ENCODE measurements at regions not wholly inside any gene's neighbourhood (a gene's known extent, or its start where the extent isn't known, plus 50 kb on each side); places are given as distances from the start of the nearest gene placed in this dataset.

DNA sequence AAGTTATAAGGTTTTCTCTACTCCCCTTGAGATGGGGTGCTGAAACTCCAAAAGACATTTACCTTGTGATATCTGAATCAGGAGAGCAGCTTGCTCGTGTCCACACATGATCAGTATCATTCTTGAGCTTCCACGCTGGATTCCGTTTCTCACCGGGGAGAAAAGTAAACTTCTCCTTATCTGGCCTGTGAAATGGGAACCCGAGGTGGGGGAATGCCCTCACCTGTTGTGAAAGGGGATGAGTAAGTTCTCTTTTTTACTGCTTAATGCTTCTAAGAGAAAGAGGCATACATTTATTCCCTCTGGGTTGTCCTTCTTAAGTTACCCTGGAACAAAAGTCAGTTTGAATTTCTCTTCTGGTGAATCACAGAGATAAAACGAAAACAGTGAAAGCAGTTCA, 440.5 kb upstream of the ADAMTS9 start:
- TF ChIP-seq FOXP2 (optimal IDR thresholded peaks at IDR 0.05; ENCODE audit: control extremely low read depth, extremely low read length, insufficient read depth) (no peak), POLR2AphosphoS5 (IDR thresholded peaks at IDR 0.05; ENCODE audit: borderline replicate concordance, low read depth, low read length) (no peak)

Data from SK-N-MC (cell line).